Kidney (tissue), 13 donors: ENCODE measurements at regions not wholly inside any gene's neighbourhood (a gene's known extent, or its start where the extent isn't known, plus 50 kb on each side); places are given as distances from the start of the nearest gene placed in this dataset.

Experiments used
- DNase-seq, 5 donors: peaks; one replicate each; pipeline ENCODE4 v3.0.0-alpha.2; 2013 to 2020
- FAIRE-seq: peaks from 2 replicates; lab custom pipeline; 2012; peaks lifted over from hg19 to GRCh38; lab: Jason Lieb, UNC
- H3K27ac ChIP-seq, 2 donors: one replicate each; pipeline ENCODE4 v1.7.0; 2013; ENCODE audit warnings: low read depth in 2 of 2, low read length in 2 of 2, inconsistent platforms in 1 of 2
- H3K27me3 ChIP-seq: one replicate; pipeline ENCODE4 v1.7.1; 2013; ENCODE audit warnings: low read length, inconsistent platforms; ENCODE audit not compliant: control insufficient read depth, insufficient read depth
- H3K36me3 ChIP-seq, 3 donors: one replicate each; pipeline versions ENCODE4 v1.7.0 to v1.7.1; 2013; ENCODE audit warnings: low read length in 3 of 3, control low read depth in 1 of 3, inconsistent platforms in 1 of 3; ENCODE audit not compliant: insufficient read depth in 3 of 3, control insufficient read depth in 2 of 3
- H3K4me1 ChIP-seq, 3 donors: one replicate each; pipeline versions ENCODE4 v1.7.0 to v1.7.1; 2013; ENCODE audit warnings: low read length in 3 of 3, inconsistent platforms in 1 of 3, low read depth in 1 of 3; ENCODE audit not compliant: control insufficient read depth in 2 of 3, insufficient read depth in 2 of 3
- H3K4me3 ChIP-seq, 3 donors: one replicate each; pipeline versions ENCODE4 v1.7.0 to v1.8.1; 2013; ENCODE audit warnings: low read length in 3 of 3, control low read depth in 1 of 3, inconsistent platforms in 1 of 3
- H3K9ac ChIP-seq, 3 donors: one replicate each; pipeline versions ENCODE4 v1.7.0 to v1.7.1; 2013; ENCODE audit warnings: low read length in 3 of 3, control low read depth in 1 of 3, inconsistent platforms in 1 of 3
- H3K9me3 ChIP-seq, 3 donors: one replicate each; pipeline versions ENCODE4 v1.7.0 to v1.7.1; 2013; ENCODE audit warnings: low read length in 3 of 3, control low read depth in 1 of 3, inconsistent platforms in 1 of 3; ENCODE audit not compliant: control insufficient read depth in 2 of 3, insufficient read depth in 1 of 3
- intact Hi-C: fragments of 100-400 bp; cut with DNase I; formaldehyde crosslinking; loops from one replicate; pipeline ENCODE4 v1.11.1; 2022
- TF ChIP-seq, protein P1 (sequence below): IDR thresholded peaks from 3 replicates; pipeline ENCODE4 v1.5.1; 2012; ENCODE audit warnings: mild to moderate bottlenecking, moderate library complexity, borderline replicate concordance; ENCODE audit not compliant: insufficient read depth; ENCODE audit errors: extremely low read depth
- donor health status: control.
- donor health status: control.
- donor health status: control.
- donor health status: control.
- donor health status: control.
- donor health status: DM: yes; HTN: yes; CAD: no.
- donor health status: Normal renal cell carcinoma (clear cell type).

- intact Hi-C loops = no loop called here
- no peaks in the 10 kb centered on the region for H3K9me3 ChIP-seq
- H3K4me1 ChIP-seq = peaks cover 0 to 54% (median 43%) of the 10 kb centered on the region in 3 donors
- H3K27me3 ChIP-seq = no peaks in the 10 kb centered on the region
- no peaks in the 10 kb centered on the region for H3K36me3 ChIP-seq
- no peak for DNase-seq
- no peak for FAIRE-seq
- H3K4me3 ChIP-seq = no peak overlapping the region
- H3K9ac ChIP-seq = no peak overlapping the region
- TF ChIP-seq, protein P1, sequence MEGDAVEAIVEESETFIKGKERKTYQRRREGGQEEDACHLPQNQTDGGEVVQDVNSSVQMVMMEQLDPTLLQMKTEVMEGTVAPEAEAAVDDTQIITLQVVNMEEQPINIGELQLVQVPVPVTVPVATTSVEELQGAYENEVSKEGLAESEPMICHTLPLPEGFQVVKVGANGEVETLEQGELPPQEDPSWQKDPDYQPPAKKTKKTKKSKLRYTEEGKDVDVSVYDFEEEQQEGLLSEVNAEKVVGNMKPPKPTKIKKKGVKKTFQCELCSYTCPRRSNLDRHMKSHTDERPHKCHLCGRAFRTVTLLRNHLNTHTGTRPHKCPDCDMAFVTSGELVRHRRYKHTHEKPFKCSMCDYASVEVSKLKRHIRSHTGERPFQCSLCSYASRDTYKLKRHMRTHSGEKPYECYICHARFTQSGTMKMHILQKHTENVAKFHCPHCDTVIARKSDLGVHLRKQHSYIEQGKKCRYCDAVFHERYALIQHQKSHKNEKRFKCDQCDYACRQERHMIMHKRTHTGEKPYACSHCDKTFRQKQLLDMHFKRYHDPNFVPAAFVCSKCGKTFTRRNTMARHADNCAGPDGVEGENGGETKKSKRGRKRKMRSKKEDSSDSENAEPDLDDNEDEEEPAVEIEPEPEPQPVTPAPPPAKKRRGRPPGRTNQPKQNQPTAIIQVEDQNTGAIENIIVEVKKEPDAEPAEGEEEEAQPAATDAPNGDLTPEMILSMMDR = no peak
- no peak overlapping the region for H3K27ac ChIP-seq
Measured at GRCh38 chr1:48059289-48059688, 62.1 kb upstream of the TRABD2B start.

DNA sequence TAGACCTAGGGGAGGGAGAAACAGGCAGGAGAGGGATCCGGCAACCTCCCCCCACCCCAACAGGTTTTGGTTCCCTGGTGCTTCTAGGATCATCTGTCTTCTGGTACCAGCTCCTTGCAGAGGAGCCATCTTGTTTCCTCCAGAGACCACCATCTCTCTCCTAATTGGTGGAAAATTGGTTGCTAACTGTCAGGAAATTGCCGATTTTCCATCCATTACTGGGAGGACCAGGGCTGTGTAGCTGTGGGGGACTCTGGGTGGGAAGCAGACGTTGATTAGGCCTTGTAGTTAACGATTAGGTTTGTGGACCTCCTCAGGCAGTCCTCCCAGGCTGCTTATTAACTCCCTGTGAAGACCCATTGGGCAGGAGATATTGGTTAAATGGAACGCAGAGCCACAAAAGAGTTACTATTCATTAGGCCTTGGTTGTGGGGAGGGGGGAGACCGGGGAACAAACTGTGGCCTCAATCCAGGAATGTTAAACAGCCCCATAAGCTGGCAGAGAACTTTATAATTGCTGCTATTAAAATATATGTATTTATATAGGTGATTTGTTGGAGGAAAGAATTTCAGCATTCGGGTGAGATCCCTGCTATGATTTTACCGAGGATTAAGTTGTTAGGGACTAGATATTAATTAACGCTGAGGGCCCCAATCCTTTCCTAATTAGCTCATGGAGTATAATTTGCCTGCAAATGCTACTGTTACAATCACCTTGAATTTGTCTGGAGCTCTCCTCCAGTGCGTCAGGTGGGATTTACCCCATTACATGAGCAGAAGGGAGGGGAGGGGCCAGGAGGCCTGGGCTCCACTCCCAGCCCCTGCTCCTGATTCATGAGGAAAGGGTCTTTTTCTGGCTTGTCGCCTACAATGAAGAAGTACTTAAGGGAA lies 61.2 kb upstream of the TRABD2B start:
- no peaks in the 10 kb centered on the region for H3K9me3 ChIP-seq
- FAIRE-seq = no peak
- intact Hi-C loops = no loop called here
- peak overlapping the region; percentile 9 to 27 for H3K27ac ChIP-seq
- TF ChIP-seq, protein P1 = no peak
- H3K4me1 ChIP-seq = peaks cover 0 to 62% (median 36%) of the 10 kb centered on the region in 3 donors
- H3K4me3 ChIP-seq = no peak overlapping the region
- H3K27me3 ChIP-seq = no peaks in the 10 kb centered on the region
- peak in 1 of 5 donors; percentile 54 for DNase-seq
- H3K9ac ChIP-seq = peak overlapping the region in 1 of 3 donors; percentile 10
- H3K36me3 ChIP-seq = no peaks in the 10 kb centered on the region

DNA sequence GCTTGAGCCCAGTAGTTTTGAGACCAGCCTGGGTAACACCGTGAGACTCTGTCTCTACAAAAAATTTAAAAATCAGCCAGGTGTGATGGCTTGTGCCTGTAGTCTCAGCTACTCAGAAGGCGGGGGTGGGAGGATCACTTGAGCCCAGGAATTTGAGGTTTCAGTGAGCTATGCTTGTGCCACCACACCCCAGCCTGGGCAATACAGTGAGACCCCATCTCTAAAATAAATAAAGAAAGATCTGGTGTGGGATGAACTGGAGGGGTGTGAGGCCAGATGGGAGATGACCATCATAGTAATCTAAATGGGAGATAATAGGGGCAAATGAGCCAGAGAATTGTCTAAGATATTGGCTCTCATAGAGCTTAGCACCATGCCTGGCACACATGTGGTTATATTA lies 60.1 kb upstream of the TRABD2B start:
- TF ChIP-seq, protein P1 = no peak
- Histone ChIP-seq H3K4me3 (no peak overlapping the region), H3K9me3 (no peaks in the 10 kb centered on the region), H3K27me3 (no peaks in the 10 kb centered on the region), H3K4me1 (peaks cover 0 to 56% (median 38%) of the 10 kb centered on the region in 3 donors), H3K27ac (no peak overlapping the region), H3K36me3 (no peaks in the 10 kb centered on the region), H3K9ac (no peak overlapping the region)
- no peak for DNase-seq
- intact Hi-C loops = no loop called here
- no peak for FAIRE-seq
